NT2/D1 (cell line): ENCODE measurements at regions not wholly inside any gene's neighbourhood (a gene's known extent, or its start where the extent isn't known, plus 50 kb on each side); places are given as distances from the start of the nearest gene placed in this dataset.

ENCODE experiments used
- DNase-seq: peaks from one replicate; pipeline ENCODE4 v3.0.0-alpha.2; 2011; ENCODE audit warnings: low read depth, low spot score
- H3K27me3 ChIP-seq: 2 replicates; pipeline ENCODE4 v1.6.0; 2011; ENCODE audit warnings: mild to moderate bottlenecking; ENCODE audit not compliant: insufficient read length, insufficient read depth
- H3K36me3 ChIP-seq: 2 replicates; pipeline ENCODE4 v1.6.1; 2011; ENCODE audit warnings: mild to moderate bottlenecking, low read length, mixed read lengths; ENCODE audit not compliant: insufficient read depth, insufficient read length
- H3K4me1 ChIP-seq: 2 replicates; pipeline ENCODE4 v1.5.1; 2011; ENCODE audit not compliant: insufficient read depth, insufficient read length
- H3K4me3 ChIP-seq: 2 replicates; pipeline ENCODE4 v1.5.1; 2011; ENCODE audit warnings: low read depth; ENCODE audit not compliant: insufficient read length
- H3K9ac ChIP-seq: 2 replicates; pipeline ENCODE4 v1.6.0; 2011; ENCODE audit warnings: low read depth; ENCODE audit not compliant: insufficient read length
- H3K9me3 ChIP-seq: 2 replicates; pipeline ENCODE4 v1.5.1; 2011; ENCODE audit warnings: mild to moderate bottlenecking, low read length; ENCODE audit not compliant: insufficient read depth
- SUZ12 ChIP-seq: IDR thresholded peaks from 2 replicates; pipeline ENCODE4 v1.6.1; 2011; ENCODE audit not compliant: insufficient read length, insufficient read depth; ENCODE audit errors: extremely low read depth
- YY1 ChIP-seq: IDR thresholded peaks from 2 replicates; pipeline ENCODE4 v1.6.1; 2011; ENCODE audit not compliant: insufficient read length, insufficient read depth
- ZNF274 ChIP-seq: IDR thresholded peaks from 2 replicates; pipeline ENCODE4 v1.6.1; 2011; ENCODE audit warnings: mild to moderate bottlenecking, low read depth, low read length

DNA sequence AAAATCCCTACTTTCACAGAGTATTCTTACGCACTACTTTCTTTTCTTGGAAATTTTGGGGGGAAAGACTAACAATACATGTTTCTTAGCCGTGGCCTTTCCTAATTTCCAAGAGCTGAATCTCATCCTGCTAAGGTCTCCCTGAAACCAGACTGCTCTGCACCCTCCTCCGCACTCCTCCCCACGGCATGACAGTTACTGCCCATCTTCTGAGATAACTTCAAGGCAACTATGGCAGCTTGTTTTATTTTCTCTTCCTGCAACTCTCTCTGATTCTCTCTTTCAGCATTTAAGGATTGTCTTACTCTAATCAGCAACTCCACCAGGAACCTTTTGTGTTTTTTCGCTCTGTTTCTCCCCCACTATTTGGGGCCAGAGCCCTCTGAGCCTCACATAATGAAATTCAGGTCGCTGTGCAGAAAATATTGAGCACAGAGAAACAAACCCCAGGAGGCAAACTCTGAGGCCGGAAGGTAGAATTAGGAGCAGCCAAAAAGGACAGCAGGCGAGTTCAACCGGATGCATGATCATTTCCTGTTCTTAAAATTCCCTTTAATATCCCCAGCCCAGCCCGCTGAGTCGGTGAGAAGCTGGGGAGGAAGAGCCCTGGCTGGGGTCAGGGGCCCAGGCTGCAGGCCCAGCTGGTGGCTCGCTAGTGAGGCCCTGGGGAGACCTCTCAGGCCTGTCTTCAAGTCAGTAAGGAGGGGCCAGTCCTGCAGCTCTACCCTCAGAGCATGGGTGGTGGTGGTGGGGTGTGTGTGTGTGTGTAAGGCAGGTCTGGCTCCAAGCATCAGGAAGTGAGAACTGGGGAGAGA is 213.6 kb upstream of the S1PR3 start:
- Histone ChIP-seq H3K4me1 (no peaks in the 10 kb centered on the region), H3K9ac (no peak overlapping the region), H3K27me3 (no peaks in the 10 kb centered on the region), H3K9me3 (no peaks in the 10 kb centered on the region), H3K4me3 (no peak overlapping the region), H3K36me3 (no peaks in the 10 kb centered on the region)
- DNase-seq, result no peak
- no peak for TF ChIP-seq SUZ12
- no peak for TF ChIP-seq YY1
- TF ChIP-seq ZNF274, result no peak

DNA sequence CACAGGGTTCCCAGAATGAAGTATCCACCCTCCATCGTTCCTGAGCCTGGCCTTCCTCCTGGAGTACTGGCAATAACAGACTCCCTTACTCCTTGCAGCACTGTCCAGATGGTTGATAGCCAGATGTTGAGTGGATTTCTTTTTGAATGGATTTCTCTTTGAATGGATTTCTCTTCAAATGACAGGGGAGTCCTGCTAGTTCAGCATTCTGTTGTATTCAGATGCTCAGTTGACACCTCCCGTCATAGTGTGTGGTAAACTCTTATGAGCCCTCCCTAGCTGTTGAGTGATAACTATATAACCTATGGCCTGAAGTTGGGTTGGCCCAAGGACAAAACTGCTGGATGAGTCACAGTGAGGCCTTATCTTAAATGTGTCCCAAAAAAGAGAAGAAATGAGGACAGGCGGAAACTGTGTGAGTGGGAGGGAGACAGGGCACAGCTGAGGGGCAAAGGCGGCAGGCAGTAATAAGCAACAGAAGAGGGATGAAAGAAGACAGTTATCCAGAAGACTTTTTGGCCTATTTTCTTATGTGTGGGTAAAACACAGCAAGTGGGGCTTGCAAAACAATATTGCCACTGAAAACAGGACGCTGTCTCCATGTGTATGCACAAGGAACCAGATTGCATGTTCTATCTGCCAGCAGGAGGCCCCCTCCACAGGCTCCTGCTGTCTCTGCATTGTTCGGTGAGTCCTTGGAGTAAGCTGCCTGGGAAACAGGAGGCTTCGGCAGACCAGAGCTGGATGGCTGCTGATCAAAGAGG is 209.5 kb upstream of the S1PR3 start:
- Histone ChIP-seq H3K4me3 (no peak overlapping the region), H3K9ac (no peak overlapping the region), H3K4me1 (peaks cover 4% of the 10 kb centered on the region), H3K36me3 (no peaks in the 10 kb centered on the region), H3K9me3 (no peaks in the 10 kb centered on the region), H3K27me3 (no peaks in the 10 kb centered on the region)
- TF ChIP-seq SUZ12 (no peak), ZNF274 (no peak), YY1 (no peak)
- DNase-seq, result peak; percentile 35

DNA sequence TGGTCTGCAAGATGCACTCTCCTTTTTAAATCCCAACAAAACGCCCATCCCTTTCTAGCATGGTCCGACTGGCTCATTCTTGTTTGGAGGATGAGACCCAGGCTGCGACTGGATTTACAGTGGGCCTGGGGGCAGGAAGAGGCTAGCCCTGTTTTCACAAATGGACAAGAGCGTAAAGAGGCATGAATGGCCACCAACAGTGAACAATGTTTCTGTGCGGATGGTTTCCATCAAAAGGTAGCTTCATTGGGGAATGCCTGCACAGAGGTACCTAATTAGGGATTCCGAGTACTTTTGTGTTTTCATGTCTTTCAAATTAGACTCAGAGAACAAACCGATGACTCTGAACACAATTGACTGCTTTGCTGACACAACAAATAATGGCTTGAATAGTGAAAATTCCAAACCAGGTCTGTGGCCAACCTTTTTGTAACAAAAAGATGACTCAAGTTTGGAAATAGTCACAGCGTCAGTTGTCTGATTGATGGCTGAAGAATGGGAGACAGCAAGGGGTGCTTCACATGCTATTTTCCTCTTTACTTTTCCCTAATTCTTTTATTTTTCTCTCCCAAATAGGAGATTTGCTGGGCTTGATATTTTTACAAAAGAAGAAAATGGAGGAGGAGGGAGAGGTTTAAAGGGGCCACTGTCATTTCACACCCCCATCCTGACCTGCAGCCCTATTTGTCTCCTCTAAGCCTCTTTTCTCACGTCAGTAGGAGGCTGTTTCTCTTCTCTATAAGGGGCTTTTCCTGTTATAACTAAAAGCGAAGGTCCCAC is 208.1 kb upstream of the S1PR3 start:
- Histone ChIP-seq H3K4me1 (peaks cover 4% of the 10 kb centered on the region), H3K36me3 (no peaks in the 10 kb centered on the region), H3K9ac (peak overlapping the region; percentile 11), H3K27me3 (no peaks in the 10 kb centered on the region), H3K9me3 (no peaks in the 10 kb centered on the region), H3K4me3 (no peak overlapping the region)
- no peak for TF ChIP-seq SUZ12
- no peak for TF ChIP-seq ZNF274
- no peak for TF ChIP-seq YY1
- DNase-seq, result no peak

DNA sequence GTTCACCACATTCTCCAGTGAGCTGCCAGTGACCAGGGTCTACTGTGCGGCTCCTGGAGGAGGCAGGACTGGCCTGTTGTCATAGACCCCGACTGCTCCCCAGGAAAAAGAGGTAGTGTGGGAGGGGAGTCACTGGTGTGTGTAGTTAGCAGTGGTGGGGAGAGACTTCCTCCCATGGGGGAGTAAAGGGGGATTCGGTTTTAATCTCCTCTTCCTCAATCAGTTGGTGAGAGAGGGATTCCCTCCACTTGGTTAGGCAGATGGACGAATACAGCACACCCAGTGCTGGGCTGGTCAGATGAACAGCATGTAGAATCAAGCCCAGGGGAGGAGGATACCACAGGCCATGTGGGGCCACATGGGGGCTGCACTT is 207.6 kb upstream of the S1PR3 start:
- Histone ChIP-seq H3K4me1 (peaks cover 4% of the 10 kb centered on the region), H3K27me3 (no peaks in the 10 kb centered on the region), H3K36me3 (no peaks in the 10 kb centered on the region), H3K4me3 (no peak overlapping the region), H3K9me3 (no peaks in the 10 kb centered on the region), H3K9ac (peak overlapping the region; percentile 11)
- no peak for DNase-seq
- TF ChIP-seq YY1 (no peak), SUZ12 (no peak), ZNF274 (no peak)

DNA sequence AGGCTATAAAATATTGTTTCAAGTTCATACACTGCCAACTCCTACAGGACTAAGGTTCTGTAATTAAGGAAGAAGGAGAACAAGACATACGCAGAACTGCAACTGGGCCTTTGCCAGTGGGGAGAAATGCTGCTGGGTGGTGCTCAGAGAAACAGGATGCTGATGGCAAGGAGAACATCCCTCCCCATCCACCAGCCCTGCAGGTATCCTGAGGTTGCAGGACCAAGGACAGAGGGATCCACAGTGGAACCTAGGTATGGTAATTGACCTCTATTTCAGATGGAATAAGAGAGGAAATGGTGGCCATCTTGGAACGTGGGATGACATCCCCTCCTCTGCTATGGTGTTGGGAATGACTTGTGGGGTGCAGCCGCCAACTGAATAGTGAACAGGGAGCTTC is 206.3 kb upstream of the S1PR3 start:
- no peaks in the 10 kb centered on the region for H3K36me3 ChIP-seq
- H3K9me3 ChIP-seq, result no peaks in the 10 kb centered on the region
- no peak overlapping the region for H3K4me3 ChIP-seq
- H3K9ac ChIP-seq, result no peak overlapping the region
- DNase-seq, result no peak
- H3K27me3 ChIP-seq, result no peaks in the 10 kb centered on the region
- peaks cover 4% of the 10 kb centered on the region for H3K4me1 ChIP-seq
- TF ChIP-seq ZNF274 (no peak), YY1 (no peak), SUZ12 (no peak)

DNA sequence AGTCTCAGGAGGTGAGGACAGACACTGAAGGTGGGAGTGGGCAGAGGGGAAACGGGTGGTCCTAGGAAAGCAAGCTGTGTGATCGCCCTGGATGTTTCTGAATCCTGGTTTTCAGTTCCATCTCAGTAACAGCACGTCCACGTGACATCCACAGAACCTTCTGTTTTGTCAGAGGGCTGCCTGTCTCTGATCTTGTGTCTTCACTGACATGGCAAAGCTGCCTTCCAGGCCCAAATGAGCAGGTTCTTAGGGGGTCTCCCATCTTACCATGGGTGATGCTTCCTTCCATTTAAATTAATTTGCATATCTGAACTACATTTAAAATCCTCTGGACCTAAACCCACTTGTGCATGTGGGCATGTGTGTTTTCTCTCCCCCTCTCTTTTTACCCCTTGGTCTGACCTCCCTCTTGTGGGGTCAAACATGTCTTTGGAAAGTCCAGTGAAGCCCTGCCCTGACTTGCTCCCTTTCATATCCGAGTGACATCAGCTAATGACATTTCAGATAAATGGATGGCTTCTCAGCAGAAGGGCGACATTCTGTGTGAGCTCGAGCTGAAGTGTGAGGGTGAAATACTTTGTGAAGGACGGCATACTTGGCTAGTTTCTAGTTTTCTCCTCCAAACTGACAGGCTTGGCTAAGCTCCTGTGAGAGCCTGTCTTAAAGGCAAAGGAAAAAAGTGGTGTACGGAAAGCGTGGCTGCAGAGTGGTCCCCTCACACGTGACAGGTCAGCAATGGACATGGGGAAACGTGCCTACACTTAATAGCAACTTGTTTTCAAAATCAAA is 204.8 kb upstream of the S1PR3 start:
- DNase-seq, result no peak
- TF ChIP-seq YY1, result no peak
- no peak for TF ChIP-seq ZNF274
- TF ChIP-seq SUZ12, result no peak
- no peaks in the 10 kb centered on the region for H3K27me3 ChIP-seq
- no peaks in the 10 kb centered on the region for H3K9me3 ChIP-seq
- peaks cover 4% of the 10 kb centered on the region for H3K4me1 ChIP-seq
- no peaks in the 10 kb centered on the region for H3K36me3 ChIP-seq
- no peak overlapping the region for H3K9ac ChIP-seq
- no peak overlapping the region for H3K4me3 ChIP-seq
